ENCODE measurements at regions not wholly inside any gene's neighbourhood (a gene's known extent, or its start where the extent isn't known, plus 50 kb on each side); places are given as distances from the start of the nearest gene placed in this dataset.
"Not testable (repeated sequence)": the region's sequence is repeated elsewhere in the genome, so short reads cannot be mapped to it uniquely, and the experiment has no call there.

- intact Hi-C loops (cut with DNase I), result no loop called here
- TF ChIP-seq CTCF (IDR thresholded peaks at IDR 0.05) (no peak), POLR2A (IDR thresholded peaks at IDR 0.05) (no peak)
- DNase-seq, result no peak
- no peaks in the 10 kb centered on the region for H3K36me3 ChIP-seq (replicated peaks in 1 of 2)
- H3K4me3 ChIP-seq, result no peak overlapping the region
- WGBS, 4 donors, result 78 to 87% (median 82%) methylated on average over 1 of the region's 1 CpG
- H3K4me1 ChIP-seq (replicated peaks in 1 of 2), result no peaks in the 10 kb centered on the region
- no peaks in the 10 kb centered on the region for H3K9me3 ChIP-seq (replicated peaks in 1 of 3)
- no peak overlapping the region for H3K27ac ChIP-seq
- H3K27me3 ChIP-seq, result no peaks in the 10 kb centered on the region
Measured at GRCh38 chr1:72969461-72969860, 687.1 kb upstream of the NEGR1 start.

GRCh38 chr1:72954943-72955342 lies 672.6 kb upstream of the NEGR1 start:
- Histone ChIP-seq H3K4me1 (replicated peaks in 1 of 2) (no peaks in the 10 kb centered on the region), H3K36me3 (replicated peaks in 1 of 2) (no peaks in the 10 kb centered on the region)
- DNase-seq, result no peak

GRCh38 chr1:72950900-72951299 lies 668.6 kb upstream of the NEGR1 start:
- H3K4me3 ChIP-seq; H3K36me3 ChIP-seq (replicated peaks in 1 of 2); H3K27me3 ChIP-seq; H3K4me1 ChIP-seq (replicated peaks in 1 of 2); intact Hi-C loops (cut with DNase I); DNase-seq; H3K27ac ChIP-seq; H3K9me3 ChIP-seq (replicated peaks in 1 of 3): not testable (repeated sequence)
- 61 to 78% (median 72%) methylated on average over 3 of the region's 3 CpGs for whole genome bisulfite sequencing, 4 donors

More at GRCh38 chr1:72954943-72955342, 672.6 kb upstream of the NEGR1 start:
- Histone ChIP-seq H3K27me3 (no peaks in the 10 kb centered on the region), H3K27ac (no peak overlapping the region), H3K4me3 (no peak overlapping the region), H3K9me3 (replicated peaks in 1 of 3) (no peaks in the 10 kb centered on the region)
- intact Hi-C loops (cut with DNase I), result no loop called here
- TF ChIP-seq CTCF (IDR thresholded peaks at IDR 0.05) (no peak), POLR2A (IDR thresholded peaks at IDR 0.05) (no peak)

- H3K9me3 ChIP-seq (replicated peaks in 1 of 3), result no peaks in the 10 kb centered on the region
- WGBS, 4 donors, result 23 to 42% (median 37%) methylated on average over 3 of the region's 3 CpGs
- TF ChIP-seq CTCF (IDR thresholded peaks at IDR 0.05) (no peak), POLR2A (IDR thresholded peaks at IDR 0.05) (no peak)
- H3K36me3 ChIP-seq (replicated peaks in 1 of 2), result no peaks in the 10 kb centered on the region
- DNase-seq, result no peak
- no peaks in the 10 kb centered on the region for H3K27me3 ChIP-seq
- intact Hi-C loops (cut with DNase I), result no loop called here
- no peak overlapping the region for H3K4me3 ChIP-seq
- H3K4me1 ChIP-seq (replicated peaks in 1 of 2), result no peaks in the 10 kb centered on the region
- no peak overlapping the region for H3K27ac ChIP-seq
Measured at GRCh38 chr1:72946903-72947499, 664.7 kb upstream of the NEGR1 start.

- no peak overlapping the region for H3K4me3 ChIP-seq
Measured at GRCh38 chr1:72942008-72942407, 659.7 kb upstream of the NEGR1 start.

More at GRCh38 chr1:72942008-72942407, 659.7 kb upstream of the NEGR1 start:
- H3K9me3 ChIP-seq (replicated peaks in 1 of 3), result no peaks in the 10 kb centered on the region
- no peak overlapping the region for H3K27ac ChIP-seq
- WGBS, 4 donors, result 32 to 58% (median 49%) methylated on average over 2 of the region's 2 CpGs
- intact Hi-C loops (cut with DNase I), result no loop called here
- no peak for TF ChIP-seq CTCF (IDR thresholded peaks at IDR 0.05)
- no peaks in the 10 kb centered on the region for H3K27me3 ChIP-seq
- no peaks in the 10 kb centered on the region for H3K4me1 ChIP-seq (replicated peaks in 1 of 2)
- DNase-seq, result no peak
- no peaks in the 10 kb centered on the region for H3K36me3 ChIP-seq (replicated peaks in 1 of 2)

Data from adrenal gland (tissue), 9 donors.